ENCODE measurements at regions not wholly inside any gene's neighbourhood (a gene's known extent, or its start where the extent isn't known, plus 50 kb on each side); places are given as distances from the start of the nearest gene placed in this dataset.
A peak's percentile ranks its signal among the peaks of the same experiment; 100 is the strongest.

GRCh38 chr11:8794677-8795103, 112.1 kb downstream of the RPL27A start:
- Histone ChIP-seq H3K4me1 (replicated peaks; ENCODE audit: insufficient read depth) (no peaks in the 10 kb centered on the region), H3K4me3 (no peak overlapping the region), H3K36me3 (ENCODE audit: low read depth) (no peaks in the 10 kb centered on the region), H3K79me2 (ENCODE audit: low read depth) (no peaks in the 10 kb centered on the region), H4K20me1 (ENCODE audit: insufficient read depth) (no peaks in the 10 kb centered on the region), H2AFZ (no peak overlapping the region), H3F3A (ENCODE audit: insufficient read depth, low read depth) (no peaks in the 10 kb centered on the region), H3K27me3 (ENCODE audit: insufficient read depth, low read depth) (no peaks in the 10 kb centered on the region), H3K27ac (no peak overlapping the region), H3K9me2 (ENCODE audit: insufficient read depth) (no peaks in the 10 kb centered on the region), H3K9me3 (ENCODE audit: insufficient read depth, low read depth) (no peaks in the 10 kb centered on the region), H3K4me2 (no peak overlapping the region)
- TF ChIP-seq EZH2 (IDR thresholded peaks at IDR 0.05; ENCODE audit: low read depth), result no peak
- TF ChIP-seq CTCF (conservative IDR thresholded peaks at IDR 0.05), result peak; percentile 27; the same call in 1 of the 2 replicates
- CTCF ChIA-PET, result no interaction called here
- DNase-seq, result no peak
- BruUV-seq (replicated peaks), result no TSS peak
- POLR2A ChIA-PET (ENCODE audit: unreplicated experiment), result no interaction called here
- intact Hi-C loops (cut with micrococcal nuclease; ENCODE audit: unreplicated experiment), result no loop called here

- intact Hi-C loops (cut with micrococcal nuclease; ENCODE audit: unreplicated experiment), result no loop called here
- Histone ChIP-seq H3K79me2 (ENCODE audit: low read depth) (no peaks in the 10 kb centered on the region), H4K20me1 (ENCODE audit: insufficient read depth) (no peaks in the 10 kb centered on the region), H3K4me2 (no peak overlapping the region), H3K27ac (no peak overlapping the region), H3F3A (ENCODE audit: insufficient read depth, low read depth) (no peaks in the 10 kb centered on the region), H3K36me3 (ENCODE audit: low read depth) (no peaks in the 10 kb centered on the region), H3K4me3 (no peak overlapping the region), H3K9me2 (ENCODE audit: insufficient read depth) (no peaks in the 10 kb centered on the region), H3K27me3 (ENCODE audit: insufficient read depth, low read depth) (no peaks in the 10 kb centered on the region), H2AFZ (no peak overlapping the region), H3K4me1 (replicated peaks; ENCODE audit: insufficient read depth) (no peaks in the 10 kb centered on the region), H3K9me3 (ENCODE audit: insufficient read depth, low read depth) (no peaks in the 10 kb centered on the region)
- no peak for DNase-seq
- ChIA-PET POLR2A (ENCODE audit: unreplicated experiment) (no interaction called here), CTCF (no interaction called here)
- no TSS peak for BruUV-seq (replicated peaks)
- no peak for TF ChIP-seq EZH2 (IDR thresholded peaks at IDR 0.05; ENCODE audit: low read depth)
- no peak for TF ChIP-seq CTCF (conservative IDR thresholded peaks at IDR 0.05)
These were observed 114.0 kb upstream of the AKIP1 start for GRCh38 chr11:8796941-8797340.

- H3K36me3 ChIP-seq (ENCODE audit: low read depth), result no peaks in the 10 kb centered on the region
- H3K4me2 ChIP-seq, result no peak overlapping the region
- H3K27me3 ChIP-seq (ENCODE audit: insufficient read depth, low read depth), result no peaks in the 10 kb centered on the region
- no peaks in the 10 kb centered on the region for H3F3A ChIP-seq (ENCODE audit: insufficient read depth, low read depth)
- BruUV-seq (replicated peaks), result no TSS peak
- CTCF ChIA-PET, result interaction anchor here (0.6 kb wide), 1 partner anchor 38 kb away, joined by 3 read pairs; no protein-coding TSS in a partner anchor
- H3K9me3 ChIP-seq (ENCODE audit: insufficient read depth, low read depth), result no peaks in the 10 kb centered on the region
- POLR2A ChIA-PET (ENCODE audit: unreplicated experiment), result no interaction called here
- intact Hi-C loops (cut with micrococcal nuclease; ENCODE audit: unreplicated experiment), result no loop called here
- no peaks in the 10 kb centered on the region for H4K20me1 ChIP-seq (ENCODE audit: insufficient read depth)
- no peak for TF ChIP-seq EZH2 (IDR thresholded peaks at IDR 0.05; ENCODE audit: low read depth)
- no peak for TF ChIP-seq CTCF (conservative IDR thresholded peaks at IDR 0.05)
- H3K4me3 ChIP-seq, result no peak overlapping the region
- no peak for DNase-seq
- H2AFZ ChIP-seq, result no peak overlapping the region
- H3K4me1 ChIP-seq (replicated peaks; ENCODE audit: insufficient read depth), result no peaks in the 10 kb centered on the region
- no peak overlapping the region for H3K27ac ChIP-seq
- no peaks in the 10 kb centered on the region for H3K9me2 ChIP-seq (ENCODE audit: insufficient read depth)
- no peaks in the 10 kb centered on the region for H3K79me2 ChIP-seq (ENCODE audit: low read depth)
These were observed 111.7 kb upstream of the AKIP1 start for GRCh38 chr11:8799273-8799672.
